ENCODE measurements at regions not wholly inside any gene's neighbourhood (a gene's known extent, or its start where the extent isn't known, plus 50 kb on each side); places are given as distances from the start of the nearest gene placed in this dataset.

GRCh38 chr5:39732166-39732565 is 307.4 kb upstream of the DAB2 start:
- no peak for TF ChIP-seq EP300 (IDR thresholded peaks at IDR 0.05)
- no peak for TF ChIP-seq CTCF (IDR thresholded peaks at IDR 0.05)
- TF ChIP-seq POLR2A (IDR thresholded peaks at IDR 0.05): no peak
- TF ChIP-seq POLR2AphosphoS5 (IDR thresholded peaks at IDR 0.05): no peak
